Cardiac fibroblast (primary cell): ENCODE measurements at regions not wholly inside any gene's neighbourhood (a gene's known extent, or its start where the extent isn't known, plus 50 kb on each side); places are given as distances from the start of the nearest gene placed in this dataset.

Experiments used
- DNase-seq, 2 donors: peaks; one replicate each; pipeline versions ENCODE4 v3.0.0 to v3.0.0-alpha.2; 2010; ENCODE audit warnings: low read depth in 2 of 2
- H3K4me3 ChIP-seq, 2 donors: replicated peaks in 1 of 2; 1 replicate in 1 of 2; 2 replicates in 1 of 2; pipeline ENCODE4 v1.5.1; 2011; ENCODE audit warnings: low read depth in 2 of 2, low read length in 2 of 2, mild to moderate bottlenecking in 2 of 2, moderate library complexity in 1 of 2
- CTCF ChIP-seq: IDR thresholded peaks from one replicate; pipeline ENCODE4 v1.5.1; 2011; ENCODE audit warnings: low read depth, mild to moderate bottlenecking, low read length, inconsistent platforms

- peak in 1 of 2 donors; percentile 43 for DNase-seq
- TF ChIP-seq CTCF = no peak
- no peak overlapping the region for H3K4me3 ChIP-seq
These were observed 291.6 kb downstream of the KLF12 start for GRCh38 chr13:73842626-73843025.

- no peak for DNase-seq
- H3K4me3 ChIP-seq = no peak overlapping the region
- no peak for TF ChIP-seq CTCF
These were observed 292.0 kb downstream of the KLF12 start for GRCh38 chr13:73842184-73842583.

- TF ChIP-seq CTCF = no peak
- no peak overlapping the region for H3K4me3 ChIP-seq
- no peak for DNase-seq
These were observed 297.1 kb downstream of the KLF12 start for GRCh38 chr13:73837147-73837546.

- no peak overlapping the region for H3K4me3 ChIP-seq
- DNase-seq = peak; percentile 62 to 69
- TF ChIP-seq CTCF = peak; percentile 41
These were observed 299.0 kb downstream of the KLF12 start for GRCh38 chr13:73835138-73835721.

- no peak overlapping the region for H3K4me3 ChIP-seq
- no peak for TF ChIP-seq CTCF
- DNase-seq = peak in 1 of 2 donors; percentile 22
These were observed 300.7 kb downstream of the KLF12 start for GRCh38 chr13:73833325-73834070.

GRCh38 chr13:73832825-73833224 is 301.4 kb downstream of the KLF12 start:
- no peak overlapping the region for H3K4me3 ChIP-seq
- no peak for DNase-seq
- TF ChIP-seq CTCF = no peak
